Hematopoietic multipotent progenitor cell treated with erythropoietin and hydrocortisone succinate and interleukin-3 and kit ligand, for 15 days (in vitro differentiated cells): ENCODE measurements at regions not wholly inside any gene's neighbourhood (a gene's known extent, or its start where the extent isn't known, plus 50 kb on each side); places are given as distances from the start of the nearest gene placed in this dataset.
"Not testable (repeated sequence)": the region's sequence is repeated elsewhere in the genome, so short reads cannot be mapped to it uniquely, and the experiment has no call there.

Experiments
- DNase-seq: peaks from one replicate; pipeline ENCODE4 v3.0.0-alpha.2; 2015; ENCODE audit warnings: low spot score

DNA sequence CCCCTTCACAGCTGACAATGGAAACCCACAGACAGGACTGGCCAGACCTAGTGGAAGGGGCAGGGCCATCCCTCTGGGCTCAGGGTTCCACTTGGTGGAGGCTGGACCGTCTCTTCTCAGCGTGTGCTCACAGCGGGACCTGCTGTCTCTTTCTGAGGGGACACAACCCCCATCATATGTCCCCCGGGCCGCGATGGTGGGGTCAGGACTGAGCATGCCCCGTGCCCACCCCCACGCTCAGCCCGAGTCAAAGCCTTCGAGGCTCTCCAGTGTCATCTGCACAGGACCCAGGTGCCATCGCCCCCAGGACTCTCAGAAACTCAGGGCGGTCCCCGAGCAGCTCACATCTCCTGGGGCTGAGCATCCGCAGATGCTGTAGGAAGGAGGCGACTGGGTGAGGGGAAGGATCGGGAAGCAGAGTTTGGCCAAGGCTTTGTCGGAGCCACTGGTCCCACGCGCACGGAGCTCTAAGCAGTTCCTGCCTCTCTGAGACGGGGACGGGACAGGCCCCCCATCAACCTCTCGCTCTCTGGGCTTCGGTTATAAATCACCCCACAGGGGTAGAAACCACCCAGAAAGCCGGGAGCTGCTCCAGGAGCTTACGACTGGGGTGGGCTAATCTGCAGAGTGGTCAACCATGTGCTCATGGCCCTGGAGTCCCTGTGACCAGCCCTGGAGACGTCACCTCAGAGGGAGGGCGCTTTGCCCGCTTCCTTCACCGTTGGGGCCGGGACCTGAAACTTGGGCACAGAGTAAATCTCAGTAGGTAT lies 183.4 kb upstream of the SULF2 start:
- no peak for DNase-seq

DNA sequence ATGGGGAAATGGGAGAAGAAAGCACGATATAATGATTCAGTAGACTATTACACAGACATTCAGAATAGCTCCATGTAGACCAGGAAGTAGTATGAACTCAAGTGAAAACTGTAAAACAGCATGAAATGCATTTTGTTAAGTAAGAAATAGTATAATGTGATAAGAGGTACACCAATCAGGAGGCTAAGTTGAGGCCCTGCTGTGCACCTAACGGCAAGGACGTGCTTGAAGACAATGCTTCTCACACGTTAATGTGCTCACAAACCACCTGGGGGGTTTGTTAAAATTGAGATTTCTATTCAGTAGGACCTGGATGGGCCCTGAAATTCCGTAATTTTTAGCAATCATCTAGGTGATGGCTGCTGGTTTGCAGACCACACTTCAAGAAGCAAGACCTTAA lies 178.9 kb upstream of the SULF2 start:
- no peak for DNase-seq

DNA sequence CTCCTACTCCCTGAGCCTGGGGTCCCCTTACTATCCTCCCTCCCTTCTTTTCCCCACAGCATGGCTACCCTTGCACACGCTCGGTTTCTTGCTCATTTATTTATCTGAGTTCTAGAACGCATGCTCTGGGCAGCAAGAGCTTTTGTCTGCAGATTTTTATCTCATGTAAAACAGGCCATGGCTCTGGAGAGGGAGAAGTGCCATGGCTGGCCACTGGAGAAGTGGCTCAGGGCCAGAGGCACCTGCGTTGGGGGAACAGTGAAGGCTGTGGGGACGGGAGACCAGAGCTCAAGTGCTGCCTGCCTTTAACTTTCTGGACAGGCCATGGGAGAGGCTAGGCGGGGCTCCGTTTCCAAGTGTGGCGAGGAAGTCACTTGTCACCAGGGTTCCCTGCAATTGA lies 177.7 kb upstream of the SULF2 start:
- DNase-seq: no peak

DNA sequence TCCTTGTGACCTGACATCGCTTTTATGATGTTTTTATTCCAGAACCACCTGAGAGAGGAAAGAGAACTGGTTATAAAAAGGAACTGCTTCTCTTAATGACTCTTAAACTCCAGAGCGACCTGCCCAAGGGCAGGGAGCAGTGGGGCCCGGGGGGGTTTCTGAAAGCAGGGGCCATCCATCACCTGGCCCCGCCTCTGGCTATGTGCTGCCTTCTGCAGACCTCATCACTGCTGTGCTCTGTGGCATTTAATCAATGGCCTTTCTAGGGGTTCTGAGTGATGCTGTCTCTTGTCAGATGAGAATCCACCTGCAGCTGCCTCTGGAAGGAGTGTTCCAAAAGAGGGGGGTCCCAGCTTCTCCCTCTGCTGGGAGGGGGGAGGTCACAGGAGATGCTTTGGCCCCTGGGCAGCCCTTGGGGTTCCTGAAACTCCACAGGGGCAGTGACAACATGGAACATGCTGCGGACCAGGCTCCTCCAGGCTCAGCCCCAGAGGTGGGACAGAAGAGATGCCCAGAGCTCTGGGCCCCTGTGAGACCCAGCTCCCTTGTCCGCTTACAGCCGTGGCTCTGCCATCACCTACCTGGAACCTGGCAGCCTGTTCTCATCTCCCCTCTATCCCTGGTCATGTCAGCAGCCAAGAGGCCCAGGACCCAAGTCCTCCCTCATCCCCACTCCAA lies 177.1 kb upstream of the SULF2 start:
- no peak for DNase-seq

DNA sequence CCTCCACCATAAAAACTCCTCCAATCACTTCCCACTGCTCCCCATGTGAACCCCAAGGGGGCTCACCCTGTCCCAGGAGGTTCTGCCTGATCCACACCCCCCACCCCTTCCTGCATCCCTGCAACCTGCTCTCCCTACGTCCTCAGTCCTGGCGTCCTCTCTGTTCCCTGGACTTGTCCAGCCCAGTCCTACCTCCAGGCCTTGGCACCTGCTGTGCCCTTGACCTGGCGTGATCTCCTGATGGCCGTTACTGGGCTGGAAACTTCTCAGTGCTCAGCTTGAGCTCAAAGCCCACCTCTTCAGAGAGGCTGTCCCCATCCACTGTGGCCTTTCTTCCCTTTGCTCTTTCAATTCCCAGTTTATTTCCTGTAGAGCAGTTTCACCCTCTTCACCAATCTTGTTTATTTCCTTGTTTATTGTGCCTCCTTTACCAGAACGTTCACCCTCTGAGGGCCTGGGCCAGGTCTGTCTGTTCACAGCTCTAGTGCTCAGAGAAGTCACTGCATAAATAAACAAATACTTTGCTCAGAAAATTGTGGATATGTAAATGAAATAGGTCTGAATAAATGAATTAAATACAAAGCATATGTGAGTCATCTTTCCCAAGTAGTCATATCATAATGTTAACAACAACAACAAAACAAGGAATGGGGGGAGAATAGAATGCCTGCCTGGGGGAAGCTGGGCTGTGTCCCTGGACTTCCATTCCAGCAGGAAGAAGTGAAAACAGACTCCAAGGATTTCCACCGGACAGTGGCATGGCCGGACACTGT lies 175.7 kb upstream of the SULF2 start:
- no peak for DNase-seq

DNA sequence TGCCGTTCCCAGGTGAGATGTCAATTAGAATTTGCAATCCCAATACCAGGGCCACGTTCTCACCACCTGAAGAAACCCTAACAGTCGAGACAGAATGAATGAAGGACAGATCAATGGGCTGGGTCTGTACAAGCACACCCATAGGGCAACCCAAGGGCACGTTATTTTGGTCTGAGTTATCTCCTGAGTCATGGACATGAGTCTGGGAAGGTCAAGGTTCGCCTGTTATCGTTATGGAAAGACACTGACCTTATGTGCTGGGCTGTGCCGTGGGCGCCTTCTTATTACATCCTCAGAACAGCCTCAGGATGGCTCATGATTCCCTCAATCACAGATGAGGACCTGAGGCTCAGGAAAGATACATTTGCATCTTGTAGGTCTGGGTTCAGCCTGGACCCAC lies 175.0 kb upstream of the SULF2 start:
- DNase-seq: no peak

DNA sequence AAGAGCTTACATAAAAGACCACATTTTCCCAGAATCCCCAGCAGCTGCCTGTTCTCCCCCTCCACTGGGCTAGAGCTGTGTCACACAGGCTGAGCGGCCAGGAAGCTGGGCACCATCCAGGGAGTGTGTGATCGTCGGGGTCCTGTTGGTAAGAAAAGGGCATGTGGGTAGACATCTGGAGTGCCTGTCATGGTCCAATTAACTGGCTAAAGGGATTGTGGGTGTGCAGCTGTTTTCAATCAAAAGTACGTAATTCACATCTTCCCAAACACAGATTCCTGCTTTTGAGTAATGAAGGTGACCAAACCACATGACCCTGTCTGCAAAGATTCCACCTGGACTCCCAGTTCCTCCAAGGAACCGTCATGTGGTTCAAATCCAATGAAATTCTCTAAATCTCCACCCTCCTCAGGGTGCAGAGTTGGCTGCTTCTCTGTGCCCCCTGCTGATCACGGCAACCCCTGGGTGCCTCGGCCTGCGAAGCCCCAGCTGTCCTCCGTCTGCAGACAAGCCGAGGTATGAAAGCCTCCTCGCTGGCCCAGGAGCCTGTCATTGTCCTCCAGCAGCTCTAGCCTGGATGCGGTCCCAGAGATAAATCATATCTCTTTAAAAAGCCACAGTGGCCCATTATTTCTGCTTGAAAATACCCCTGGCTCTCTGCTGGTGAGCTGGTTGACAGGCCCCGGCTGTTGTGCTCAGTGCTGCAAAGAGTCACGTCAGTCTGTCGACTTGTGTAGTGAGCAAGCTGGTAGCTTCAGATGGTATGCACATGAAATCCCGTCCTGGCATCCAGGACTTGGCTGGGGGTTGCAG lies 172.9 kb upstream of the SULF2 start:
- DNase-seq: not testable (repeated sequence)

DNA sequence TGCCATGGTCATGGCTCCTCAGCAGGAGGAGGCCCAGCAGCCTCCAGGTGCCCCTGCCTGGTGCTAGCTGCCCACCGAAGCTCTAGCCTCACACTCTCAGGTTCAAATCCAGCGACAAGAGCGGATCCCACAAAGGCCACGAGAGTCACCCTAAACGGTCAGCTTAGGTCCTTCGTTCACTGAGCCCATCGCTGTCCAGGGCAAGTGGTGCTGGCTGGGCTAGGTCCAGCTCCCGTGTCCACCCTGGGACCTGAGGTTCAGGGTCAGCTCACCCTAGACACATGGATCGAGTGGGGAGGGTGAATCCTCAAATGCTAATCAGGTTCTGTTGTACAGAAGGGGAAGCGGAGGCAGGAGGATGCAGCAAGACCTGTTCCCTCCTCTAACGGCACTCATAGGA lies 171.9 kb upstream of the SULF2 start:
- DNase-seq: no peak

DNA sequence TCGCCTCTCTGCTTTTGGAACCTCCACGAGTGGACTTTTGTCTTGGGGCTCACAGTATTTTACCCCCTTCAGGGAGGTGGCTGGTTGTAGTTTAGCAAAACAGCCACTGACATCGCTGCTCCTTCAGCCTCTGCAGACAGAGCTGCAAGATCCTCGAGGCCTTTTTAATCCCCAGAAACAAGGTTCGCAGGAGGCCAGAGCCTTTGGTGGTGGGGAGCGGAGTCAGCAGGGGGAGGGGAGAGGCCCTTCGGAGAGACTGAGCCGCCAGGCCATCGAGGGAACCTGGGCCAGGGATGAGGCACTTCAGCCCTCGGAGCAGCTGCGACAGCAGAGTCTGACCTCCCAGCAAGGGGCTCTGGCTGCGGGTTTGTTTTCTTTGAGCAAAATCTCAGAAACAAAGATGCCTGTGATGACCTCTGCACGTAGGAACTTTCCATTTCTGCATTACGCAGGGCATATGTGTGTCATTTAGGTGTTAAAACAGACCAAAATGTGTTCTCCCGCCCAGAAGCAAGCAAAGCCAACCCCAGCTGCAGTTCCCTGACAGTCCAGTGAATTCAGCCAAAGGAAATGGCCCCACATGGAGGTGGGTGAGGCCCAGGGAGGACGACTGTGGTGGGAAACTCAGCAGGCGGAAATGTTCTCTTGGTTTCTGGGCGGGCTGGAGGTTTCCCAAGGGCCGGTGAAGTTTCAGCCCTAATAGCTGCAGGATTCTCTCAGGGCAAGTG lies 171.2 kb upstream of the SULF2 start:
- no peak for DNase-seq

DNA sequence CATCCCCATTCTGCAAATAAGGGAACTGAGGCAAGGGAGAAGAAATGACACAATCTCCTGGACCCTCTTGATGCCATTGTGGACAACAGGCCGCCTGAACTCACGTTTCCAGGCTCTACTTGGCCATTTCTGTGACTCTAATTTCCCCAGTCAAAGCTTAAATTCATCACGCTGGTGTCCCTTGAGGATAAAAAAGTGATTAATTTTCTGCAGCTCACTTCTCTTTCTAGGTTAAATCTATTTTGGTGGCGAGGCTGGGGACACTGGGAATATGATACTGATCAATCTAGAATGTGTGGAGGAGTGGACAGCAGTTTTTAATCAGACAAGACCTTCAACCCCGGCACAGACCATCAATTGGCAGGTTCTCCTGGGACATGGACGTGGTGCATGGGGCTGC lies 168.2 kb upstream of the SULF2 start:
- DNase-seq: no peak

DNA sequence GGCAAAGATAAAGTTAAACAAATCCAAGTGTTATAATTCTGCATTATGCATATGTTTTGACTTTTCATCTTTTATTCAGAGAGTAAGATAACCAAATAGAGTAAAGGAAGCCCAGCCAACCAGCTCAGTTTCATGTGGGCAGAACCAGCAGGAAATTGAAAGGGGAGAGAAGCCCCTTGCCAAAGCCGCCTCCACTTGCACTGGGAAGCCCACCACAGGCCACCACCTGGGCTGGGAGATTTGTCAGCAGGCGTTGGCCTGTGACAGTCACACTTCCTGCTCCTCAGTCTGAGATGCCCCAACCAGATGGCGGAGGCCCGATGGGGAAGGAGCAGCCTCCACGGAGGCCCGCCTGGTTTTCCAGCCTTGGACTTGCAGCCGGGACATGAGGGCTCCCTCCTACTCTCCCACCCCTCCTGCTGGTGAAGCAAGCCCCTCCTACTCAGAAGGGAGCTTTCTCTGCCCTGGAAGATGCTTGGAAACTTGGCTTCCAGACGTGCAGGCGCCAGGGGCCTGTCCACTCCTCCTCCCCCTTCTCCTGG lies 166.8 kb upstream of the SULF2 start:
- no peak for DNase-seq

DNA sequence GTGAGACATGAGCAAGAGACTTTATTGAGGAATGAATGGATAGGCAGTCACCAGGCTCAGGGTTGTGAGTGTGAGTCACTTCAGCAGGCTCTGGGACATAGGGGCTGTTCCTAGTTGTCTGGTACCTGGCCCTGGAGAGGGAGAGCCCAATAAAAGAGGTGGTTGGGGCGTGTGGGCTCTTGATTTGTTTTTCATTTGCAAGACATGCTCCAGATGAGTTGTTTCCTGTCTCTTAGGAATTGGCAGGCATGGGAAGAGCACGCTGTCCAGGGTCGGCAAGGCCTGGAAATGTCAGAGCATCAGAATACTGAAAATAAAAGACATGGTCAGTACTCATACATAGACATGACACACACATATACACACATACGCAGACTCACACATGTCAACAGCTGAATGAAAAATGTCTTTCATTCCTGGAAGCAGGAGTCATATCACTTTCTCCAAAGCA lies 166.3 kb upstream of the SULF2 start:
- DNase-seq: no peak

DNA sequence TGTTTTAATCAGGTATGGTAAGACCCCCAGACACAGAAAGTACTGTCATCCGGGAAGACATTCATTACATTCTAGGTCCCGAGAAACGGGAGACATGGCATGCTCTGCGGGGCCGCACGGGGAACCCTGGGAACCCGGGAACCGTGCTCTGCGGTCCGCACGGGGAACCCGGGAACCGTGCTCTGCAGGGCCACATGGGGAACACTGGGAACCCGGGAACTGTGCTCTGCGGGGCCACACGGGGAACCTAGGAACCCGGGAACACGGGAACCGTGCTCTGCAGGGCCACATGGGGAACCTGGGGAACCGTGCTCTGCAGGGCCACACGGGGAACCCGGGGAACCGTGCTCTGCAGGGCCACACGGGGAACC lies 165.6 kb upstream of the SULF2 start:
- no peak for DNase-seq

DNA sequence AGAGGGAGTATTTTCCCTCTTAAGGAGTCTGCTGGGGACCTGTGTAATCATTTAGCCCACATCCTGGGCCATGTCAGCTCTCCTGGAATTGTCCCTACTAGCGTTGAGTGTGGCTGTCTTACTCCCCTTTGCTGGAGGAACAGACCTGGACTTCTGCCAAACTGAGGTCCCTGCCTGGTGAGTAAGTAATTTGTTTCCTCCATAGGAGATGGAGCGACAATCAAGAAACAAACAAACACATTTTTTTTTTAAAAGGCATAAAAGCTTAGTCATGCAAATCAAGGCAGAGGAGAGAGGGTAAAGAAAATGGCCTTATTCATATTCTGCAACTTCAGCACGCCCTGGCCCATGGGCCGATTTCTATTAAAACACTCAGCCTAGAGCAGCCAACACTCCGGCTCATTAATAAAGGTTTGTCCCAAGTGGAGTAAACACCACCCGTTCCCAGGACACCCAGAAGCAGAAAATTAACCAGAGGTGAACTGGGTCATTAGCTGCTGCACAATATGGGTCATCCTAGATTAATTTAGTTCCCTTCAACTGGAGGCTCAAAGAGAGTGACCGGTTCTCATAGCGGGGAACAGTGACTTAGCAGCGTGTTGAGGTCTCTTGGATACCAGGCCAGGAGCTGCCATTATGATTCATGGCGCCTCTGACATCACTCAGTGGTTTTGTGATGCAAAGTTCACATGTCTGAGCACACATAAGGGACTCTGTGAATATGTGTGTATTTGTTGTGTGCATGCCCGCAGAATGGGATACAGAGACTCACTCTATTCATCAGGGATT lies 165.0 kb upstream of the SULF2 start:
- DNase-seq: no peak

DNA sequence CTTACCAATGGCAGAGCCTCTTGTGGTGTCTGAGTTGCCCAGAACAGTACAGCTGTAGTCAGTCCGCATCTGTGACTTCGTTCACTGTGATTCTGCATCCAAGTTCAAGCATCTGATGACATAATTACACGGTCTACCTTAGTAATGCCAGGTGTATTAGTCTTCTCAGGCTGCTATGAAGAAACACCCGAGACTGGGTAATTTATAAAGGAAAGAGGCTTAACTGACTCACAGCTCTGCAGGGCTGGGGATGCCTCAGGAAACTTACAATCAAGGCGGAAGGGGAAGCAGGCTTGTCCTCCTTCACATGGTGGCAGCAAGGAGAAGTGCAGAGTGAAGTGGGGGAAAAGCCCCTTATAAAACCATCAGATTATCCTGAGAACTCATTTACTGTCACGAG lies 163.9 kb upstream of the SULF2 start:
- no peak for DNase-seq

DNA sequence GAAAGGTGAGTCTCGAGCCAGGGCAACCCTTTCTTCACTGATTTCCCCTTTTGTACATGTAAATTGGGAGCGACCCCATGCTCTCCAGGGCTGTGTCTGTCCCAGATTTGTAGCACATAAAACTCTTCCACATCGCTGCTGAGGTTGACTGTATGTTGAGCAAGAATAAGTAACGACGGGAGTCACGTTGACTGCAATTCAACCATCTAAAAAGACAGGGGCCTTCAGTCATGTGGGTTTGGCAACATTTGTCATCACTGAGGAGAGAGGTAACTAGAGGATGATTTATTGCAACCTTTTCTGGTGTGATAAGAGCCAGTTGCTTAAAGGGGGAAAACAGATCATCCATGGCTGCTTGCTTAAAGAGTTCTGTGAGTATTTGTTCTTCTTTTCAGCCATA lies 159.4 kb upstream of the SULF2 start:
- no peak for DNase-seq

DNA sequence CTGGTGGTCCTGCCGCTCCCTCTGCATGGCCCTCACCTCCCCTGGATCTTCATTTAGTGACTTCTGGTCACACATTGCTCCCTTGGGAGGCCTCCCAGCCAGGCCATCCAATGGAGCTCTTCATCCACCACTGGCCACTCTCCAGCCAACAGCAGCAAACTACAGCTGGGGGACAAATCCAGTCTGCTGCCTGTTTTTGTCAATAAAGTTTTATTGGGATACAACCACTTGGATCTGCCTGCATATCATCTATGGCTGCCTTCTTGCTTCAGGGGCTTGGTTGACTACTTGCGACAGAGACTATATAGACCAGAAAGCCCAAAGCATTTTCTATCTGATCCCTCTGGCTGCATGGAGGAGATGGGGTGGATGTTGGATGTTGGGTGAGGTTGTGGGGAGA lies 156.6 kb upstream of the SULF2 start:
- DNase-seq: no peak

DNA sequence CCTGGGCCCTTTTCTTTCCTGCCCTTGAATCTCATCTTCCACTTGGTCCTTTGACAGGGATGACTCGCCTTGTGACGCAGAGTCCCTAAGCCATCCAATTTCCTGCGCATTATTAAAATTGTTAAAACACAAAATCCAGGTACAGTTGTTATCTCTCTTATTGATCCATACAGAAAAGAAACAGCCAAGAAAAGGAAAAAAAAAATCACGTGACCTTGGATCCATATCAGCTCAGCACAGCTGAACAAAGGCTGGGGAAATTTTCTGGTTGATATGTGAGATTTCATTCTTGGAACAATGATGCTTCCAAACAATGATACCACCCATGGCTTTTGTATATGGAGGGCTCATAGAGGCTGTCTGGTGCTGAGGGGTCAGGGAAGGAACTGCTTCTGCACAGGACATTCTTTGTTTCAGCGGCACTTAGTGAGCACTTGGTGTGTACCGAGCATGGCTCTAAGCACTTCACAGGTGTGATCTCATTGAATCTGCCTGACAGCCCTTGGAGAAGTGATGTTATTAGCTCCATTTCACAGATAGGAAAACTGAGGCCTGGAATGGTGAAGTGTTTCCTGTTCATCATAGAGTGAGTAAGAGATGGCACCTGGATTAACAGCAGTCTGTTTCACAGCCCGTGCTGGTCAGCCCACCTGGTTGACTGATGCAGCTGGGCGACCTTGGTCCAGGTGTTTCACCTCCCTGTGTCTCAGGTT lies 155.0 kb upstream of the SULF2 start:
- no peak for DNase-seq

DNA sequence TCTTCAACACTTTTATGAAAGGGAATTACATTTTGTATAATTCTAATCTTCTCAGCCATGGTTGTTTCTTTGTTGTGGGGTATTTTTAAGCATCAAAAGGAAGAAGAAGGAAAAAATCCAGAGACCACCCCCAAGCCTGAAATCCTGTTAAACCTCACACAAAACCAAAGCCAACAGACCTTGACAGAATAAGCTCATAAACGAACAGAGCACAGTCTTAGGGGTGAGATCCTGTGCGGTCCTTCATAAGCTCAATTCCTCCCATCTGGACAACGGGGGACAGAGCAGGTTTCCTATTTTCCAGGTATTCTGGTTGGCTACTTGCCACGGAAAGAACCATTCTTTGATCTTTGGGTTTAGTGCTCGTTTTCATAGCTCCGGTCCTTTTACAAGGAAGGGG lies 151.3 kb upstream of the SULF2 start:
- no peak for DNase-seq

DNA sequence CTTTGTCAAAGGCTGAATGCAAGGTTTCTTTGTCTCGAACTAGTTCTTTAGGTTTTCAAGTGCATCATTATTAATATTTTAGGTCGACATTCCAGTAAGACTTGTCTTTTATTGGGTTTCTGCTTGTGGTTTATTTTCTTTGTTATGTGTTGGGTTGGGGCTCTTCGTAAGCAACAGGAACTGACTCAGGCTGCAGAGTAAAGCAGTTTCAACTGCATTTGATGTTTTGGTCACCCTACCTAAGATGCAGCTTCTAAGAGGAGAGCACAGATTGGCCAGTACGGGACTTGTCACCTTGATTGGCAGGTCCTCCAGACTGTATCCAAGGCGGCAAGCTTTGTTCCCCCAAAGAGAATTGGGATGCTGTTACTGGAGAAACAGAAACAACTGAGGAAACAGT lies 149.5 kb upstream of the SULF2 start:
- no peak for DNase-seq
